A549 (cell line): ENCODE measurements at regions not wholly inside any gene's neighbourhood (a gene's known extent, or its start where the extent isn't known, plus 50 kb on each side); places are given as distances from the start of the nearest gene placed in this dataset.

Experiments used
- ATAC-seq, 2 experiments: fragments of 200-7000 bp in 1 of 2; fragments of >200 bp in 1 of 2; cut with Nextera tagmentation in 1 of 2; cut with Tn5 transposase in 1 of 2; 3 replicates each; pipeline versions ENCODE4 v1.8.0 to v1.9.1; 2018 to 2020; ENCODE audit warnings: mild to moderate bottlenecking in 1 of 2, moderate library complexity in 1 of 2
- CTCF ChIA-PET: fragments of 300-600 bp; sonication (Branson Sonifier 250); formaldehyde crosslinking; extraction: SDS; loops from one replicate; lab custom pipeline; 2021; ENCODE audit warnings: antibody characterized with exemption, inconsistent platforms; lab: Yijun Ruan, JAX
- POLR2A ChIA-PET: fragments of 350-600 bp; formaldehyde crosslinking; extraction: SDS; loops from one replicate; lab custom pipeline; 2021; ENCODE audit warnings: antibody characterized with exemption, inconsistent platforms; lab: Yijun Ruan, JAX
- DNase-seq, 2 experiments: peaks; one replicate each; pipeline versions ENCODE4 v3.0.0 to v3.0.0-alpha.2; 2011 to 2016; ENCODE audit warnings: low read depth in 1 of 2, low spot score in 1 of 2
- FAIRE-seq: peaks from 2 replicates; lab custom pipeline; 2011; peaks lifted over from hg19 to GRCh38; lab: Jason Lieb, UNC
- H3K27ac ChIP-seq, 2 experiments: fragments of >200 bp; sonication (Bioruptor Twin); formaldehyde crosslinking; 3 replicates each; pipeline ENCODE4 v1.5.1; 2016 to 2017
- H3K4me1 ChIP-seq: fragments of >200 bp; sonication (Bioruptor Twin); formaldehyde crosslinking; 3 replicates; pipeline ENCODE4 v1.6.1; 2016
- H3K4me2 ChIP-seq: fragments of >200 bp; sonication (Bioruptor Twin); formaldehyde crosslinking; 3 replicates; pipeline ENCODE4 v1.6.1; 2016
- H3K4me3 ChIP-seq: fragments of >200 bp; sonication (Bioruptor Twin); formaldehyde crosslinking; 3 replicates; pipeline ENCODE4 v1.5.1; 2016
- H3K9me3 ChIP-seq: fragments of >200 bp; sonication (Bioruptor Twin); formaldehyde crosslinking; 3 replicates; pipeline ENCODE4 v1.6.1; 2016
- CEBPB ChIP-seq, 2 experiments: fragments of >200 bp in 1 of 2; sonication (Bioruptor Twin) in 1 of 2; formaldehyde crosslinking in 1 of 2; IDR thresholded peaks; 2 replicates each; pipeline ENCODE4 v1.6.1; 2012 to 2016
- EP300 ChIP-seq, 2 experiments: fragments of >200 bp; sonication (Bioruptor Twin); formaldehyde crosslinking; IDR thresholded peaks; 2 replicates in 1 of 2; 3 replicates in 1 of 2; pipeline ENCODE4 v1.6.1; 2016 to 2017
- FOSB ChIP-seq: fragments of 250-450 bp; sonication (Bioruptor Pico); IDR thresholded peaks from 2 replicates; pipeline ENCODE4 v1.5.0; 2020; ENCODE audit warnings: mild to moderate bottlenecking, moderate library complexity
- FOSL2 ChIP-seq, 2 experiments: fragments of 450-650 bp in 1 of 2; fragments of >200 bp in 1 of 2; sonication (Bioruptor Twin) in 1 of 2; formaldehyde crosslinking; IDR thresholded peaks; 2 replicates each; pipeline versions ENCODE4 v1.5.0 to v1.6.1; 2016 to 2020; ENCODE audit warnings: mild to moderate bottlenecking in 1 of 2, moderate library complexity in 1 of 2
- GATA3 ChIP-seq: IDR thresholded peaks from 2 replicates; pipeline ENCODE4 v1.6.1; 2012; ENCODE audit warnings: borderline replicate concordance
- HDAC2 ChIP-seq: fragments of 200-600 bp; sonication (generic); IDR thresholded peaks from 2 replicates; pipeline ENCODE4 v1.6.1; 2016
- HES2 ChIP-seq: fragments of >200 bp; sonication (Bioruptor Twin); formaldehyde crosslinking; IDR thresholded peaks from 2 replicates; pipeline ENCODE4 v1.6.1; 2016
- HOXB5 ChIP-seq: fragments of 250-450 bp; sonication (Bioruptor Pico); IDR thresholded peaks from 2 replicates; pipeline ENCODE4 v1.5.0; 2020; ENCODE audit warnings: mild to moderate bottlenecking, moderate library complexity
- JUN ChIP-seq, 2 experiments: fragments of >200 bp; sonication (Bioruptor Twin); formaldehyde crosslinking; IDR thresholded peaks; 2 replicates in 1 of 2; 3 replicates in 1 of 2; pipeline ENCODE4 v1.6.1; 2016 to 2017
- JUNB ChIP-seq: fragments of >200 bp; sonication (Bioruptor Twin); formaldehyde crosslinking; IDR thresholded peaks from 2 replicates; pipeline ENCODE4 v1.6.1; 2016
- KDM5A ChIP-seq: fragments of 200-600 bp; sonication (generic); IDR thresholded peaks from 2 replicates; pipeline ENCODE4 v1.6.1; 2016; ENCODE audit warnings: antibody characterized with exemption, mild to moderate bottlenecking
- MAFK ChIP-seq: fragments of 450-650 bp; IDR thresholded peaks from 2 replicates; pipeline ENCODE4 v1.6.1; 2014; ENCODE audit not compliant: partially characterized antibody
- MAX ChIP-seq: IDR thresholded peaks from 2 replicates; pipeline ENCODE4 v1.6.1; 2012
- MAZ ChIP-seq: fragments of 150-350 bp; IDR thresholded peaks from 2 replicates; pipeline ENCODE4 v1.6.1; 2014; ENCODE audit warnings: antibody characterized with exemption, low read depth, low read length, borderline replicate concordance
- NFE2L2 ChIP-seq: fragments of 150-350 bp; conservative IDR thresholded peaks from 2 replicates; pipeline ENCODE4 v1.6.1; 2014; ENCODE audit warnings: low read length
- NR3C1 ChIP-seq: fragments of >200 bp; sonication (Bioruptor Twin); formaldehyde crosslinking; IDR thresholded peaks from 3 replicates; pipeline ENCODE4 v1.6.1; 2017
- PBX3 ChIP-seq: IDR thresholded peaks from 2 replicates; pipeline ENCODE4 v1.6.1; 2012
- PHF8 ChIP-seq: fragments of 200-600 bp; sonication (generic); IDR thresholded peaks from 2 replicates; pipeline ENCODE4 v1.6.1; 2016; ENCODE audit warnings: low read depth, mild to moderate bottlenecking, antibody characterized with exemption, moderate library complexity, borderline replicate concordance
- POLR2A ChIP-seq: IDR thresholded peaks from 2 replicates; pipeline ENCODE4 v1.6.1; 2012; ENCODE audit warnings: mild to moderate bottlenecking, low read length
- POLR2AphosphoS2 ChIP-seq: conservative IDR thresholded peaks from 2 replicates; pipeline ENCODE4 v1.6.1; 2012; ENCODE audit warnings: low read length, improper control_type of control experiment, inconsistent platforms
- RAD21 ChIP-seq, 2 experiments: fragments of >200 bp in 1 of 2; sonication (Bioruptor Twin) in 1 of 2; formaldehyde crosslinking in 1 of 2; IDR thresholded peaks in 1 of 2; conservative IDR thresholded peaks in 1 of 2; 2 replicates in 1 of 2; 3 replicates in 1 of 2; pipeline ENCODE4 v1.6.1; 2012 to 2018; ENCODE audit warnings: inconsistent platforms in 1 of 2
- RFX5 ChIP-seq: fragments of 450-650 bp; IDR thresholded peaks from 2 replicates; pipeline ENCODE4 v1.7.1; 2014; ENCODE audit warnings: antibody characterized with exemption, mild to moderate bottlenecking, moderate library complexity
- SMC3 ChIP-seq: fragments of >200 bp; sonication (Bioruptor Twin); formaldehyde crosslinking; IDR thresholded peaks from 3 replicates; pipeline ENCODE4 v1.6.1; 2018; ENCODE audit warnings: inconsistent platforms
- ZC3H11A ChIP-seq: fragments of 450-650 bp; IDR thresholded peaks from 2 replicates; pipeline ENCODE4 v1.6.1; 2014; ENCODE audit warnings: antibody characterized with exemption, mild to moderate bottlenecking
- ZFP36 ChIP-seq: fragments of 450-650 bp; IDR thresholded peaks from 2 replicates; pipeline ENCODE4 v1.6.1; 2014; ENCODE audit warnings: borderline replicate concordance; ENCODE audit not compliant: partially characterized antibody
- WGBS: methylation state at CpG from one replicate; pipeline ENCODE4 v1.1.6; 2017; ENCODE audit errors: missing lambda C conversion rate; 5-methylcytosine and 5-hydroxymethylcytosine counted together
- TF ChIP-seq, protein P1 (sequence below): fragments of >200 bp; sonication (Bioruptor Twin); formaldehyde crosslinking; IDR thresholded peaks from 3 replicates; pipeline ENCODE4 v1.6.1; 2016
- TF ChIP-seq, protein P2 (sequence below): IDR thresholded peaks from 2 replicates; pipeline ENCODE4 v1.6.1; 2012; ENCODE audit warnings: low read depth, borderline replicate concordance

DNA sequence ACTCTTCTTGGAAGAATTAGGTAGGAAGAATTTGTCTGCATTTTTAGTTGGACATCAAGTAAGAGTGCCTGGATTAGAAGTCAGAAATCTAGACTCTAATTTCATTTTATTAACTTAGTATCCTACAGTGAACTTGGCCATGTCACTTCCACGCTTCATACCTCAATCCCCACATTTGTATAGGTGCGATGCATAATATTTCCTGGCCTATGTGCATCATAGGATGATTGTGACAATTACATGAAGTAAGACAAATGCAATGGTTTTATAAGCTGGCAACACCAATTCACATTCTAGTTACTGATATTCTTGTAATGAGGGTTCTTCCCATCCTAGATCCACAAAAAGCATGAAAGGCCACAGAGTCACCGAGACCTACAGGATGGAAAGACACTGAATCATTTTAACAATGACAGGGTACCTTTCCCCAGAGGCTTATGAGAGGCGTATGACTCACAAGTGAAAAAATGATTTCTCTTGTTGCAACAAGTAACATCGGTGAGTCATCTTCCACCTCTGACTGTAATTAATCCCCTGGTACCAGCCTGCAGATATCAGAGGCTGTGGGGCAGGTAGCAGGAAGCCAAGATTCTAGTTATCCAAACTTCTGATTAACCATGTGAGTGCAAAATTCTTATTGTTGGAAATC lies 56.0 kb upstream of the OR5AK2 start:
- H3K9me3 ChIP-seq = peaks cover 46% of the 10 kb centered on the region
- peak; percentile 98 to 100 for ATAC-seq
- 5% methylated on average over 5 of the region's 5 CpGs for WGBS
- ChIA-PET CTCF (interaction anchor here (0.9 to 1.8 kb wide), 3 partner anchors 14 to 317 kb away, joined by 3 to 8 read pairs (median 3); no protein-coding TSS in a partner anchor), POLR2A (interaction anchor here (1.8 kb wide), 1 partner anchor 22 kb away, joined by 9 read pairs; no protein-coding TSS in a partner anchor)
- H3K27ac ChIP-seq = peak overlapping the region; percentile 93 to 94
- TF ChIP-seq MAX (peak; percentile 89), ZFP36 (no peak), CEBPB (IDR thresholded peaks at IDR 0.05) (peak; percentile 95 to 97), NR3C1 (no peak), MAZ (no peak), HDAC2 (no peak), ZC3H11A (no peak), PHF8 (no peak), GATA3 (peak; percentile 99), JUNB (peak; percentile 100), KDM5A (no peak), PBX3 (peak; percentile 86), SMC3 (peak; percentile 79; the same call in 2 of the 3 replicates), EP300 (IDR thresholded peaks at IDR 0.05) (peak; percentile 98), POLR2AphosphoS2 (no peak), HES2 (peak; percentile 92), NFE2L2 (0 out of 2 replicates have a peak, but pooled peaks have one; percentile 17), HOXB5 (CRISPR knock-in tag) (no peak), MAFK (peak; percentile 36), RAD21 (conservative IDR thresholded peaks at IDR 0.05 in 1 of 2, IDR thresholded peaks at IDR 0.05 in 1 of 2) (peak; percentile 41 to 77), JUN (IDR thresholded peaks at IDR 0.05) (peak; percentile 99), RFX5 (no peak), POLR2A (no peak), FOSL2 (IDR thresholded peaks at IDR 0.05) (peak; percentile 100), FOSL2 (CRISPR knock-in tag; IDR thresholded peaks at IDR 0.05) (peak; percentile 100), FOSB (no peak)
- TF ChIP-seq, protein P1, sequence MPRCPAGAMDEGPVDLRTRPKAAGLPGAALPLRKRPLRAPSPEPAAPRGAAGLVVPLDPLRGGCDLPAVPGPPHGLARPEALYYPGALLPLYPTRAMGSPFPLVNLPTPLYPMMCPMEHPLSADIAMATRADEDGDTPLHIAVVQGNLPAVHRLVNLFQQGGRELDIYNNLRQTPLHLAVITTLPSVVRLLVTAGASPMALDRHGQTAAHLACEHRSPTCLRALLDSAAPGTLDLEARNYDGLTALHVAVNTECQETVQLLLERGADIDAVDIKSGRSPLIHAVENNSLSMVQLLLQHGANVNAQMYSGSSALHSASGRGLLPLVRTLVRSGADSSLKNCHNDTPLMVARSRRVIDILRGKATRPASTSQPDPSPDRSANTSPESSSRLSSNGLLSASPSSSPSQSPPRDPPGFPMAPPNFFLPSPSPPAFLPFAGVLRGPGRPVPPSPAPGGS = peak; percentile 97
- TF ChIP-seq, protein P2, sequence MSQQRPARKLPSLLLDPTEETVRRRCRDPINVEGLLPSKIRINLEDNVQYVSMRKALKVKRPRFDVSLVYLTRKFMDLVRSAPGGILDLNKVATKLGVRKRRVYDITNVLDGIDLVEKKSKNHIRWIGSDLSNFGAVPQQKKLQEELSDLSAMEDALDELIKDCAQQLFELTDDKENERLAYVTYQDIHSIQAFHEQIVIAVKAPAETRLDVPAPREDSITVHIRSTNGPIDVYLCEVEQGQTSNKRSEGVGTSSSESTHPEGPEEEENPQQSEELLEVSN = no peak
- peak overlapping the region; percentile 47 for H3K4me2 ChIP-seq
- peak; percentile 91 to 97 for DNase-seq
- no peak overlapping the region for H3K4me3 ChIP-seq
- peaks cover 21% of the 10 kb centered on the region for H3K4me1 ChIP-seq
- peak; percentile 100 for FAIRE-seq
